ENCODE measurements at regions not wholly inside any gene's neighbourhood (a gene's known extent, or its start where the extent isn't known, plus 50 kb on each side); places are given as distances from the start of the nearest gene placed in this dataset.

DNA sequence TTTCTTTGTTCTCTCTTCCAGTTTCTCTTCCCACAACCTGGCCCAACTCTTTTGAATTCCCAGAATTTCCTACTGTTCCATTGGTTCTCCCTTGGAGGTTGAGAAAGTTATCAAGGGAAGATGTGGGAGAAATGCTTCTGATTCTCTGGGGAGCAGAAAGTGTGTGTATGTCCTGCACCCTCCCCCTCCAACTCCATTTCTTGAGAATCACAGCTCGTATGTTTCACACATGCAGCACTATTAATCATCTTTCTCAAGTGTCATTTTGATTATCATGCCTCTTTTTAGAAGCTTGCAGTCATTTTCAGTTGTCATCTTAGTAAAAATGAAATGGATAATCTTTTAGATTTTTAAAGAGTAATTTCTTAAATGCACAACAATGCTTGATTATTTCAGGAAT is 296.8 kb upstream of the SLC39A10 start:
- Mint-ChIP-seq H3K27me3 (ENCODE audit: low read depth) (no peaks in the 10 kb centered on the region), H3K9me3 (peaks cover 2% of the 10 kb centered on the region), H3K36me3 (ENCODE audit: low read depth) (no peaks in the 10 kb centered on the region), H3K4me3 (no peak overlapping the region), H3K27ac (no peak overlapping the region), H3K4me1 (peaks cover 9% of the 10 kb centered on the region)
- TF ChIP-seq, protein P1, sequence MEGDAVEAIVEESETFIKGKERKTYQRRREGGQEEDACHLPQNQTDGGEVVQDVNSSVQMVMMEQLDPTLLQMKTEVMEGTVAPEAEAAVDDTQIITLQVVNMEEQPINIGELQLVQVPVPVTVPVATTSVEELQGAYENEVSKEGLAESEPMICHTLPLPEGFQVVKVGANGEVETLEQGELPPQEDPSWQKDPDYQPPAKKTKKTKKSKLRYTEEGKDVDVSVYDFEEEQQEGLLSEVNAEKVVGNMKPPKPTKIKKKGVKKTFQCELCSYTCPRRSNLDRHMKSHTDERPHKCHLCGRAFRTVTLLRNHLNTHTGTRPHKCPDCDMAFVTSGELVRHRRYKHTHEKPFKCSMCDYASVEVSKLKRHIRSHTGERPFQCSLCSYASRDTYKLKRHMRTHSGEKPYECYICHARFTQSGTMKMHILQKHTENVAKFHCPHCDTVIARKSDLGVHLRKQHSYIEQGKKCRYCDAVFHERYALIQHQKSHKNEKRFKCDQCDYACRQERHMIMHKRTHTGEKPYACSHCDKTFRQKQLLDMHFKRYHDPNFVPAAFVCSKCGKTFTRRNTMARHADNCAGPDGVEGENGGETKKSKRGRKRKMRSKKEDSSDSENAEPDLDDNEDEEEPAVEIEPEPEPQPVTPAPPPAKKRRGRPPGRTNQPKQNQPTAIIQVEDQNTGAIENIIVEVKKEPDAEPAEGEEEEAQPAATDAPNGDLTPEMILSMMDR (IDR thresholded peaks at IDR 0.05; ENCODE audit: unreplicated experiment in 3 of 3), result no peak

DNA sequence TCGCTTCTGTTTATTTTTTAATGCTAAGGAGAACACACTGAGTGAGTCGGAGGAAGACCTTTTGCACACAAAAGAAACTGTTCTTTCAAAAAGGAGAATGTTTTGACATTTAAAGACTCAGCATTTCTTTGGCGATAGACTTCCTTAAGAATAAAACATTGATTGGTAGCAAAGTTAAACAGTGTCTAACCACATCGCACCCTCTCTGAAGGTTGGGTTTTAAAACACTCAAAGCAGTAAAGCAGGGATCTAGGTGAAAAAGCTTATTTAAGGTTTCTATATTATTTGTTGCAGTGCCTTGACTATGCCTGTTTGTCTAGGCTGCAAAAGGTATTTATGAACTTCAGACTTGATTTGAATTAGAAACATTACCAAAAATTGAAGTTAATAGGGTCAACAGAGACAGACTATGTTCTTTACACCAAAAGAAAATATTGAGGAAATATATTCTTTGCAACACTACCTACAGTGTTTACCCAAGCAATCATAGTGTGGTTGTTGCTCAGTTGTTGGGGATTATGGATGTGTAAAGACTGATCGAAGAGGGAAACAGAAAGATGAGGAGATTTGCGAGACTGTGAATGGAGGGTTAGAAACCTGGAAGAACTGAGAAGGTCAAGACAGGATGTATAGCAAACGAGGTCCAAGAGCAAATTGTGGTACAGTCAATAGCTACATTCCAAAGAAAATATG is 297.8 kb upstream of the SLC39A10 start:
- TF ChIP-seq, protein P1 (IDR thresholded peaks at IDR 0.05; ENCODE audit: unreplicated experiment in 3 of 3), result no peak
- H3K27ac Mint-ChIP-seq, result peak overlapping the region in 2 of 3 experiments; percentile 0 to 25
- no peaks in the 10 kb centered on the region for H3K27me3 Mint-ChIP-seq (ENCODE audit: low read depth)
- no peak overlapping the region for H3K4me3 Mint-ChIP-seq
- peaks cover 9% of the 10 kb centered on the region for H3K4me1 Mint-ChIP-seq
- no peaks in the 10 kb centered on the region for H3K9me3 Mint-ChIP-seq
- H3K36me3 Mint-ChIP-seq (ENCODE audit: low read depth), result no peaks in the 10 kb centered on the region

DNA sequence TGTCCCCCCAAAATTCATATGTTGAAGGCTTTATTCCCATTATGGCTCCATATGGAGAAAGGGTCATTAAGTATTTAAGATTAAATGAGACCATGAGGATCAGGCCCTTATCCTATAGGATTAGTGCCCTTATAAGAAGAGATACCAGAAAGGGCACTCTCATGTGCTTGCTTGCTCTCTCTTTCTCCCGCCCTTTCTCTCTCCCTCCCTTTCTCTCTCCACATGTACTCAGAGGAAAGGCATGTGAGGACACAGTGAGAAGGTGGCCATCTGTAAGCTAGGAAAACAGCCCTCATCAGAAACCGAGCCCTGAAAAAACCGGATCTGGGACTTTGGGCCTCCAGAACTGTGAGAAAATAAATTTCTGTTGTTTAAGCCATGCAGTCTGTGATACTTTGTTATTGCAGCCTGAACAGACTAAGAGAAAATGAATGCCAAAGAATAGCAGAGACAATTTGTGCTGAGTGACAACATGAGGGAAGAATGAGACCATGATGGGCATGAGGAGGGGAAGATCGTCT is 300.0 kb upstream of the SLC39A10 start:
- H3K4me3 Mint-ChIP-seq, result no peak overlapping the region
- TF ChIP-seq, protein P1 (IDR thresholded peaks at IDR 0.05; ENCODE audit: unreplicated experiment in 3 of 3), result no peak
- H3K27me3 Mint-ChIP-seq (ENCODE audit: low read depth), result no peaks in the 10 kb centered on the region
- no peaks in the 10 kb centered on the region for H3K36me3 Mint-ChIP-seq (ENCODE audit: low read depth)
- no peak overlapping the region for H3K27ac Mint-ChIP-seq
- peaks cover 9% of the 10 kb centered on the region for H3K4me1 Mint-ChIP-seq
- no peaks in the 10 kb centered on the region for H3K9me3 Mint-ChIP-seq

DNA sequence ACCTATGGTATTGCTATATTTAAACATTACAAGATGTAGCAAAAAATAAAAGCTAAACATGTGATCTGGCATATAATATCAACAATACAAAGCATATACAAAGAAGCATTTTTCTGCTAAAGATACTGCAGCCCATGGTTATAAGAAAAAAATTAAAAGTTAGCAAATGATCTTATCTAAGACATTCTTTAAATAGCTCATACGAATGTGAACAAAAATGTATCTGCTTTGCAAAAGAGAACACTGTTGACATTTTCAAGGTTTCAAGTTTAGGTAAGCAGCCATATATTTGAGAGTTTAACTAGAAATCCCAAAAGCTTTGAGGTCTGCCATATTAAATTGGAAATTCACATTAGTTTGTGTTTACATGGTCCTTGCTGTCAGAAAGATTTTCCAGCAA is 301.0 kb upstream of the SLC39A10 start:
- Mint-ChIP-seq H3K27me3 (ENCODE audit: low read depth) (no peaks in the 10 kb centered on the region), H3K4me1 (peaks cover 9% of the 10 kb centered on the region), H3K4me3 (no peak overlapping the region), H3K27ac (no peak overlapping the region), H3K36me3 (ENCODE audit: low read depth) (no peaks in the 10 kb centered on the region), H3K9me3 (no peaks in the 10 kb centered on the region)
- TF ChIP-seq, protein P1 (IDR thresholded peaks at IDR 0.05; ENCODE audit: unreplicated experiment in 3 of 3), result no peak

DNA sequence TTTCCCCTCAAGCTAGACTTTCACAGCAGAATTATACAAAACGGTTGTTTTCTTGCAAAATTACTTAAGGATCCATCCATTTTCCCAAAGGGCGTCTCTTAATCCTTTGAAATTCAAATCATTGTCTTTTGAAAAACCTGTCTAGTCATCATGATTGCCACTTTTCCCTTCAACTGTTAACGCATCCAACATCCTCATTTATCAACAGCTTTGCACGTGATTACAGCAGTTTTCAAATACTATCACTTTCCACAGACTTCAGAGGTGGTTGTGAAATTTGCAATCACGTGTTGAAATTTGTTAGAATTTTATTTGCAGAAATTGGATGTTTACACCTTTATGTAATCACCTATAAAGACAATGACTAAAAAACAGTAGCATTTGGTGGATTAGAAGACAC is 304.4 kb upstream of the SLC39A10 start:
- no peaks in the 10 kb centered on the region for H3K27me3 Mint-ChIP-seq (ENCODE audit: low read depth)
- peaks cover 8% of the 10 kb centered on the region for H3K9me3 Mint-ChIP-seq
- TF ChIP-seq, protein P1 (IDR thresholded peaks at IDR 0.05; ENCODE audit: unreplicated experiment in 3 of 3), result no peak
- H3K27ac Mint-ChIP-seq, result no peak overlapping the region
- H3K36me3 Mint-ChIP-seq (ENCODE audit: low read depth), result no peaks in the 10 kb centered on the region
- H3K4me3 Mint-ChIP-seq, result no peak overlapping the region
- H3K4me1 Mint-ChIP-seq, result peaks cover 4% of the 10 kb centered on the region

DNA sequence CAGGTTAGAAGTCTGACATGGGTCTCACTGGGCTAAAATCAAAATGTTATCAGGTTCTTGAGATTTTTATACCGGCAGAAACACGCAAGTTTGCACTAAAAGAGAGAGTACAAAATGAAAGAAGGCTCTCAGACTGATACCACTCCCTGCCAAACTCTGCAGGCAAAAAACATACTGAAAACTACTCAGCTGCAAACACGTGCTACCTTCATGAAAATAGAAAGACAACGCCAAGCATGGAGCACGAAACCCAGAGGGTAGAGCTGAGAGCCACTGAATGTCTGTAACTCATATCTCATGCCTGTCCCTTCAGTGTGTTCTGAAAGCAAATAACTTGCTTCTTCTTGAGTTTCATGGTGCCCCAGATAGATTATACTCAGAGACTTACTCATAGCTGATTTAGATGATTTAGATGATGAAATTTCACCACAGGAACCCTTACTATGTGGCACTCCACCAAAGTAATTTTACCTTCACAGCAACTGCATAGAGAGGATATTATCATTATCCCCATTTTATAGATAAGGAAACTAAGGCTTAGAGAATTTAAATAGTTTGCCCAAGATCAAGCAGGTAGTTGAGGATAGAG is 313.0 kb upstream of the SLC39A10 start:
- Mint-ChIP-seq H3K9me3 (peaks cover 3% of the 10 kb centered on the region), H3K4me1 (no peaks in the 10 kb centered on the region), H3K27ac (no peak overlapping the region), H3K36me3 (ENCODE audit: low read depth) (no peaks in the 10 kb centered on the region), H3K4me3 (no peak overlapping the region), H3K27me3 (ENCODE audit: low read depth) (no peaks in the 10 kb centered on the region)
- TF ChIP-seq, protein P1 (IDR thresholded peaks at IDR 0.05; ENCODE audit: unreplicated experiment in 3 of 3), result no peak
